ENCODE measurements at regions not wholly inside any gene's neighbourhood (a gene's known extent, or its start where the extent isn't known, plus 50 kb on each side); places are given as distances from the start of the nearest gene placed in this dataset.

GRCh38 chr7:21200503-21200902, 227.4 kb upstream of the SP4 start:
- no peak overlapping the region for H3K9ac ChIP-seq (ENCODE audit: low read depth, low read length)
- H3K4me1 ChIP-seq (ENCODE audit: control insufficient read depth, insufficient read depth, low read length) = no peaks in the 10 kb centered on the region
- H3K27me3 ChIP-seq (ENCODE audit: control insufficient read depth, insufficient read depth, low read length) = no peaks in the 10 kb centered on the region
- H3K36me3 ChIP-seq (ENCODE audit: control insufficient read depth, insufficient read depth, low read length) = no peaks in the 10 kb centered on the region
- H3K9me3 ChIP-seq (ENCODE audit: control insufficient read depth, insufficient read depth, low read length) = no peaks in the 10 kb centered on the region
- H3K4me3 ChIP-seq (ENCODE audit: low read depth, low read length) = no peak overlapping the region

- no peaks in the 10 kb centered on the region for H3K36me3 ChIP-seq (ENCODE audit: control insufficient read depth, insufficient read depth, low read length)
These were observed 213.2 kb upstream of the SP4 start for GRCh38 chr7:21214657-21215056.

GRCh38 chr7:21215307-21215706, 212.6 kb upstream of the SP4 start:
- Histone ChIP-seq H3K36me3 (ENCODE audit: control insufficient read depth, insufficient read depth, low read length) (no peaks in the 10 kb centered on the region), H3K4me3 (ENCODE audit: low read depth, low read length) (no peak overlapping the region), H3K27me3 (ENCODE audit: control insufficient read depth, insufficient read depth, low read length) (no peaks in the 10 kb centered on the region), H3K4me1 (ENCODE audit: control insufficient read depth, insufficient read depth, low read length) (no peaks in the 10 kb centered on the region), H3K9me3 (ENCODE audit: control insufficient read depth, insufficient read depth, low read length) (no peaks in the 10 kb centered on the region), H3K9ac (ENCODE audit: low read depth, low read length) (no peak overlapping the region)

More at GRCh38 chr7:21214657-21215056, 213.2 kb upstream of the SP4 start:
- Histone ChIP-seq H3K4me1 (ENCODE audit: control insufficient read depth, insufficient read depth, low read length) (no peaks in the 10 kb centered on the region), H3K9ac (ENCODE audit: low read depth, low read length) (no peak overlapping the region), H3K4me3 (ENCODE audit: low read depth, low read length) (no peak overlapping the region), H3K27me3 (ENCODE audit: control insufficient read depth, insufficient read depth, low read length) (no peaks in the 10 kb centered on the region), H3K9me3 (ENCODE audit: control insufficient read depth, insufficient read depth, low read length) (no peaks in the 10 kb centered on the region)

GRCh38 chr7:21217365-21217764, 210.5 kb upstream of the SP4 start:
- no peaks in the 10 kb centered on the region for H3K36me3 ChIP-seq (ENCODE audit: control insufficient read depth, insufficient read depth, low read length)
- no peaks in the 10 kb centered on the region for H3K27me3 ChIP-seq (ENCODE audit: control insufficient read depth, insufficient read depth, low read length)
- no peaks in the 10 kb centered on the region for H3K4me1 ChIP-seq (ENCODE audit: control insufficient read depth, insufficient read depth, low read length)
- H3K9me3 ChIP-seq (ENCODE audit: control insufficient read depth, insufficient read depth, low read length) = no peaks in the 10 kb centered on the region
- no peak overlapping the region for H3K9ac ChIP-seq (ENCODE audit: low read depth, low read length)
- H3K4me3 ChIP-seq (ENCODE audit: low read depth, low read length) = no peak overlapping the region

GRCh38 chr7:21218155-21218554, 209.7 kb upstream of the SP4 start:
- no peak overlapping the region for H3K4me3 ChIP-seq (ENCODE audit: low read depth, low read length)
- H3K9ac ChIP-seq (ENCODE audit: low read depth, low read length) = no peak overlapping the region
- no peaks in the 10 kb centered on the region for H3K27me3 ChIP-seq (ENCODE audit: control insufficient read depth, insufficient read depth, low read length)
- no peaks in the 10 kb centered on the region for H3K4me1 ChIP-seq (ENCODE audit: control insufficient read depth, insufficient read depth, low read length)
- no peaks in the 10 kb centered on the region for H3K9me3 ChIP-seq (ENCODE audit: control insufficient read depth, insufficient read depth, low read length)
- H3K36me3 ChIP-seq (ENCODE audit: control insufficient read depth, insufficient read depth, low read length) = no peaks in the 10 kb centered on the region

DNA sequence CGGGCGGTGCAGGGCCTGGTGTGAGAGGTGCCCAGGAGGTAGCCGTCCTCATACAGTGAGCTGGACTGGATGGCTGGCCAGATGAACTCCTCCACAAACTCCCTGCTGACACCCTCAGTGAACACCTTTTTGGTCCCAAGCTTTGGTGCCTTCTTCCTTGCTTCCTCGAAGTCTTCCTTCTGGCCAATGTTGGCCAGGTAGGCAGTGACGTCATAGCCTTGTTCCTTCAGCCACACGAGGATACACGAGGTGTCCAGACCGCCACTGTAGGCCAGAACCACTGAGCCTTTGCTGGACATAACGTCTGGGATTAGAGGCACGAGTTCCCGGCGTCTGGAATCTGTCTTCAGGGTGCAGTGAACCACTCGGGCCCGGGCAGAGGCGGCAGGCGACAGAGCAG, 206.8 kb upstream of the SP4 start:
- H3K4me1 ChIP-seq (ENCODE audit: control insufficient read depth, insufficient read depth, low read length) = no peaks in the 10 kb centered on the region
- H3K9me3 ChIP-seq (ENCODE audit: control insufficient read depth, insufficient read depth, low read length) = no peaks in the 10 kb centered on the region
- H3K4me3 ChIP-seq (ENCODE audit: low read depth, low read length) = no peak overlapping the region
- H3K9ac ChIP-seq (ENCODE audit: low read depth, low read length) = no peak overlapping the region
- H3K27me3 ChIP-seq (ENCODE audit: control insufficient read depth, insufficient read depth, low read length) = no peaks in the 10 kb centered on the region
- no peaks in the 10 kb centered on the region for H3K36me3 ChIP-seq (ENCODE audit: control insufficient read depth, insufficient read depth, low read length)

DNA sequence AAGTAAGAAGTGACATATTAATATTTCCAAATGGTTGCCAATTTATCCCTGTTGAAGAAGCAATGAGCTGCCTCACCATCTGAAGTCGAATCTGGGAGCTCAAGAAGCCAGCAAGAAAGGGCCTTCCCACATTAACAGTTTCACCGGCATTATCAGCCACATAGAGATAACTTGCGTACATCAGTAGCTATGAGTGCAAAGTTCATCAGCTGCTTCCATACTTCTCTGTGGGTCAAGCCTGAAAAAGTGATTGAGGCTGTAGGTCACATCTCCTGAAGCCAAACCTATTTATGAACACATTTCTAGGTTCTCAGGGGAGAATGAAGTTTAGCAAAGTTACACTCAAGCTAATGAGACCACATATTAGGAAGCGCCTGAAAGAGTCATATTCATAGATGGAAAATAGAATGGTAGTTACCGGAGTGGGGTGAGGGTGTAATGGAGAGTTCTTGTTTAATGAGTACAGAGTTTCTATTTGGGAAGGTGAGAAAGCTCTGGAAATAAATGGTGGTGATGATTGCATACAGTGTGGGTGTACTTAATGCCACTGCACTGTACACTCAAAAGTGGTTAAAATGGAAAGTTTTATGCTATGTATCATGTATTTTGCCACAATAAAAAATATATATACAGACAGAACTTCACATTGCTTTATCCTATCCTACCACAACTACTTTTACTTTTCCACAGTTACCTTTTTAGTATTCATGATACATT, 189.3 kb upstream of the SP4 start:
- Histone ChIP-seq H3K27me3 (ENCODE audit: control insufficient read depth, insufficient read depth, low read length) (no peaks in the 10 kb centered on the region), H3K9me3 (ENCODE audit: control insufficient read depth, insufficient read depth, low read length) (no peaks in the 10 kb centered on the region), H3K36me3 (ENCODE audit: control insufficient read depth, insufficient read depth, low read length) (no peaks in the 10 kb centered on the region), H3K4me1 (ENCODE audit: control insufficient read depth, insufficient read depth, low read length) (peaks cover 4% of the 10 kb centered on the region), H3K9ac (ENCODE audit: low read depth, low read length) (no peak overlapping the region), H3K4me3 (ENCODE audit: low read depth, low read length) (no peak overlapping the region)

DNA sequence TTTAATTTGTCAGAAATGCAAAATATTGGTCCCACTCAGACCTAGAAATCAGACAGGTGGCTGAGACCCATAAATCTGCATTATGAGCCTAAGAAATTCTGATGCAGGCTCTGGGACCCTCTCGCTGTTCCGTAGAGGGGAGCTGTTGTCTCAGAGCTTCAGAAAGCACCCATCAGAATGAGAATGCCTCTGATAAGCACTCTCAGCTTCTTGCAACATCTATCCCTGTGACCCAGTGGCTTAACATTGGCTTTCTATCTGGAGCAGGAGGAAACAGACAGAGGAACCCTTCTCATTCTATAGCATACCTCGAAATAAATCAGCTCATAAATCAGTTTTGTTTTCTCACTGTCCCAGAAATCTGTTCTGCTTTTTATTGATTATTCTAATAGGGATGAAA, 184.6 kb upstream of the SP4 start:
- H3K9ac ChIP-seq (ENCODE audit: low read depth, low read length) = no peak overlapping the region
- no peak overlapping the region for H3K4me3 ChIP-seq (ENCODE audit: low read depth, low read length)
- peaks cover 4% of the 10 kb centered on the region for H3K4me1 ChIP-seq (ENCODE audit: control insufficient read depth, insufficient read depth, low read length)
- no peaks in the 10 kb centered on the region for H3K36me3 ChIP-seq (ENCODE audit: control insufficient read depth, insufficient read depth, low read length)
- H3K9me3 ChIP-seq (ENCODE audit: control insufficient read depth, insufficient read depth, low read length) = no peaks in the 10 kb centered on the region
- H3K27me3 ChIP-seq (ENCODE audit: control insufficient read depth, insufficient read depth, low read length) = no peaks in the 10 kb centered on the region

- H3K4me3 ChIP-seq (ENCODE audit: low read depth, low read length) = no peak overlapping the region
- H3K27me3 ChIP-seq (ENCODE audit: control insufficient read depth, insufficient read depth, low read length) = no peaks in the 10 kb centered on the region
- no peaks in the 10 kb centered on the region for H3K36me3 ChIP-seq (ENCODE audit: control insufficient read depth, insufficient read depth, low read length)
- no peak overlapping the region for H3K9ac ChIP-seq (ENCODE audit: low read depth, low read length)
- H3K9me3 ChIP-seq (ENCODE audit: control insufficient read depth, insufficient read depth, low read length) = no peaks in the 10 kb centered on the region
- H3K4me1 ChIP-seq (ENCODE audit: control insufficient read depth, insufficient read depth, low read length) = peaks cover 30% of the 10 kb centered on the region
These were observed 176.6 kb upstream of the SP4 start for GRCh38 chr7:21251151-21251800.

DNA sequence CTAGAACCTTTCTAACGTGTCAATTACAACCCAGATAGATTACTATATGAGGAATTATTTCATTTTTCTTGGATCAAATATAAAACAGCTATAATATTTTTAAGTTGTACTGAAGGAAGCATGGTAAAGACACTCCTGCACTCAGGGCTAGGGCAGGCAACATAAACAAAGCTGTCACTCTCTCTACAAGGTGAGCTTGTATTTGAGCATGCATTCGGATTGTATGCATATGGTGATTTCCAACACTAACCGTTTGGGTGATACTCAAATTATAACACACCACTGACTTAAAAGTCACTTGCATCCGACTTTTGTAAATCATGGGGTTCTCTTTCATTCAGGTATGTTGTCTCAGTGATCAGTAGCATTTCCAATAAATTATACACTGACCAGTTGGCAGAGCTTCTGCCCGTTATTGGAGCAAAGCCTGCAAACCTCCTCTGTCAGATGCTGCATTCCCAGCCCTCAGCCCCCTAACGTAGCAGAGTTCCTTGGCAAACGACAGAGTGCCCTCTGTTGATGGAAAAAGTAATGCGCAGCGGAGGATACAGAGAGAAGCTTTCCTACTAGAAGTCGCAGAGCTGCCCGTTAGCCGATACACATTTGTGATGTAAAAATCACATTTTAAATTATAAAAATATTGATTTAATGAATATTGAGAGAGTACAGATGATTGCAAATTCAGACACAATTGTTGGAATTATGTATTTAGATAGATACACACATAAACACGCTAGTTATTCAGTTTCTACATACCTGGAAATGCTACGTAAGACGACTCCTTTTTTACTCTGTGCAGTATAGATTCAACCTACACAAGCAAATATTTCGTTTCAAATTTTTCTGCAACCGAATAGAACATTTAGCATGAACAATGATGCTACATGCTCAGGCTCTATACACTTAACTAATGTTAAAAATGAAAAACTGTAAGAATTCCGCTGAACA, 173.9 kb upstream of the SP4 start:
- Histone ChIP-seq H3K9ac (ENCODE audit: low read depth, low read length) (no peak overlapping the region), H3K4me1 (ENCODE audit: control insufficient read depth, insufficient read depth, low read length) (peaks cover 30% of the 10 kb centered on the region), H3K9me3 (ENCODE audit: control insufficient read depth, insufficient read depth, low read length) (no peaks in the 10 kb centered on the region), H3K27me3 (ENCODE audit: control insufficient read depth, insufficient read depth, low read length) (no peaks in the 10 kb centered on the region), H3K36me3 (ENCODE audit: control insufficient read depth, insufficient read depth, low read length) (no peaks in the 10 kb centered on the region), H3K4me3 (ENCODE audit: low read depth, low read length) (peak overlapping the region; percentile 31)

DNA sequence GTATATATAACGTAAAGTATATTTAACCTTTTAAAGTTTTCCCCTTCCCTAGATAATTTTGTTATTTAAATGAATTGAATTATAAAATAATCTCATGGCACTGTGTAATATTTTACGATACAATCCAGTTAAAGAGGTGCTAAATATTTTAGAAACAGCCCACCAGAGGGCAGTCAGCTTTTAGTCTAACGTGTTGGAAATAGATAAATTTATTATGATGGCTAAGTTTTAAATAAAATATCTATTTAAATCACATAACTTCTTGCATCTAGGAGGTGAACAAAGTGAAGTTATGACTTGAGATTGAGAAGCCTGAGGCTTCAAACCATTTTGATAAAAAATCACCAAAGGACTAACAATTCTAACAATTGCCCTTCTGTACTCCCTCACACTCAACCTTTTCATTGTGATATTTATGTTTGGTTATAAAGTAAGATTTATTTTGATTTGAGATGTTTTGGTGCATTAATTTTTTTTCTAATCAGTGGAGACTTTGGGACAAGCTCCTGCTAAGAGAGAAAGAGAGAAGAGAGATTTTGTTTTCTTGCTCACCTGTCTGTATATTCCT, 171.5 kb upstream of the SP4 start:
- Histone ChIP-seq H3K27me3 (ENCODE audit: control insufficient read depth, insufficient read depth, low read length) (no peaks in the 10 kb centered on the region), H3K36me3 (ENCODE audit: control insufficient read depth, insufficient read depth, low read length) (no peaks in the 10 kb centered on the region), H3K4me3 (ENCODE audit: low read depth, low read length) (no peak overlapping the region), H3K9ac (ENCODE audit: low read depth, low read length) (no peak overlapping the region), H3K4me1 (ENCODE audit: control insufficient read depth, insufficient read depth, low read length) (peaks cover 33% of the 10 kb centered on the region), H3K9me3 (ENCODE audit: control insufficient read depth, insufficient read depth, low read length) (no peaks in the 10 kb centered on the region)
